ENCODE measurements at regions not wholly inside any gene's neighbourhood (a gene's known extent, or its start where the extent isn't known, plus 50 kb on each side); places are given as distances from the start of the nearest gene placed in this dataset.
"Not testable (repeated sequence)": the region's sequence is repeated elsewhere in the genome, so short reads cannot be mapped to it uniquely, and the experiment has no call there.

DNA sequence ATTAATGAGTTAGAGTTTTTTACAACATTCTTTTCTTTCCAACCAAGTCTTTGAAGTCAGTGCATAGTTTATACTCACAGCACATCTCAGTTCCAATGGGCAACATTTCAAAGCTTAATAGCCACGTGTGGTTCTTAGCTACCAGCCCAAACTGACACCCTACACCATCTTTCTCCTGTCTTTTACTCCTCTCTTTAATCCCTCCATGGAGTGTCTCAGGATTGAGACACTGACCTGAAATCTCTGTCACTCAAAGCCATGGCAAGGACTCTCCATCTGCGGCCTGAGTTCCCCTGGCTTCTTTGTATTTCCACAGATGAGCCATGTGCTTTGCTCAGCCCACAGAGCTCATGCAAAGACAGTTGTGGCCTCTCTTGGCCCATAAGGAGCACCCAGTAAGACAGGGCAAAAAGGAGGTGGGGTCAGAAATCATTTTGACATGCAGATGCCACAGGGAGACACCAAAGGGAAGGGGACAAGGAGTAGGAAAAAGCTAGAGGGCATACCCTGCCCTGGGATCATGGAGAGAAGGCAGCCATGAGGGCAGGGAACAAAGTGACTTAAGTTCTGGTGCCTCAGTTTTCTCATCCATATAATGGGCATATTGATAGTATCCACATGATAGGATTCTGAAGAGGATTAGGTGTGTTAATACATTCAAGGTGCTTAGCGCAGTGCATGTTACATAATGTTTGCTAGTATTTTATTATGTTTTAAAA, 493.6 kb upstream of the PROK2 start:
- no peak for DNase-seq (ENCODE audit: low read depth in 2 of 2)

DNA sequence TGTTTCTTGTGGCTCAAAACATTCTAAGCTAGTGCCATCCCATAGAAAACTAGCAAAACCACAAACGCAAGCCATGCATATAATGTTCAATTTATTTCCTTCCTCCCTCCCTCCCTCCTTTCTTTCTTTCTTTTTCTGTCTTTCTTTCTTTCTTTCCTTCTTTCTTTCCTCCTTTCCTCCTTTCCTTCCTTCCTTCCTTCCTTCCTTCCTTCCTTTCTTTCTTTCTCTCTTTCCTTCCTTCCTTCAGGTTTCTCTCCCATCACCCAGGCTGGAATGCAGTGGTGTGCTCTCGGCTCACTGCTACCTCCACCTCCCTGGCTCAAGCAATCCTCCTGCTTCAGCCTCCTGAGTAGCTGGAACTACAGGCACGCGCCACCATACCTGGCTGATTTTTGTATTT, 492.8 kb upstream of the PROK2 start:
- no peak for DNase-seq (ENCODE audit: low read depth in 2 of 2)

DNA sequence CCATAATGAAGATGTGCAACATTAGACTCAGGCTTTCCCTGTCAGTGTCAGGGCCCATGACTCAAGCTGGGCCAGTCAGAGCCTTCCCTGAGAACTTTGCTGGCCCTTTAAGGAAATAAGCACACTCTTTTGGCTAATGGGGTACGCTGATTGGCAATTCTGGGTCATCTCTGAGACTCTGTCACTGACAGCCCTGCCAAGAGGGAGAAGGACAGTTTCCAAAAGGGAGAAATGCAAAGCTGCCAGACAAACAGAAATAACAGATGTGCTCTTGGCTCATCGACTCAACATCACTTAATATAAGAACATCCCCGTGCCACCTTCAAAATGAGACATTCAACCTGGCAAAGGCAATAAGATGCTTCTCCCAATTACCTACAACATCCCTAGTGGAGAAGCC, 491.9 kb upstream of the PROK2 start:
- DNase-seq (ENCODE audit: low read depth in 2 of 2), result no peak

DNA sequence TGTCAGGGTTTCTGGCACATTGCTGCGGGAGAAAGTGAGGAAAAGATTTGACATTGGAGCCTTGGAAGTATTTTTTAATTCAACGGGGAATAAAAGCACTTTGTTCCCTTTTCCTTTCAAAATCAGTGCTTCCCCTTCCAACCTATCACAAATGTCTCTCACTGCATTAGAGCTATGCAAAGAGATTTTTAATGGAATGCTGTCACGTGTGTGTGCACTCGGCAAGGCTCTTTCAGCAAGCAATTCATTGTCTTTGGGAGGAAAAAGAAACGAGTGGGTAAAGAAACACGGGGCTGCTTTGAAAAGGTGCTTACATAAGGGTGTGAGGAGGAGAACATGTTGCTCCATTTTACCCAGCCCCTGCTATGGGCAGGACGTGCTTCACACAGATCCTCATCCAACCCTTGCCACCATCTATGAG, 490.4 kb upstream of the PROK2 start:
- DNase-seq (ENCODE audit: low read depth in 2 of 2), result no peak

DNA sequence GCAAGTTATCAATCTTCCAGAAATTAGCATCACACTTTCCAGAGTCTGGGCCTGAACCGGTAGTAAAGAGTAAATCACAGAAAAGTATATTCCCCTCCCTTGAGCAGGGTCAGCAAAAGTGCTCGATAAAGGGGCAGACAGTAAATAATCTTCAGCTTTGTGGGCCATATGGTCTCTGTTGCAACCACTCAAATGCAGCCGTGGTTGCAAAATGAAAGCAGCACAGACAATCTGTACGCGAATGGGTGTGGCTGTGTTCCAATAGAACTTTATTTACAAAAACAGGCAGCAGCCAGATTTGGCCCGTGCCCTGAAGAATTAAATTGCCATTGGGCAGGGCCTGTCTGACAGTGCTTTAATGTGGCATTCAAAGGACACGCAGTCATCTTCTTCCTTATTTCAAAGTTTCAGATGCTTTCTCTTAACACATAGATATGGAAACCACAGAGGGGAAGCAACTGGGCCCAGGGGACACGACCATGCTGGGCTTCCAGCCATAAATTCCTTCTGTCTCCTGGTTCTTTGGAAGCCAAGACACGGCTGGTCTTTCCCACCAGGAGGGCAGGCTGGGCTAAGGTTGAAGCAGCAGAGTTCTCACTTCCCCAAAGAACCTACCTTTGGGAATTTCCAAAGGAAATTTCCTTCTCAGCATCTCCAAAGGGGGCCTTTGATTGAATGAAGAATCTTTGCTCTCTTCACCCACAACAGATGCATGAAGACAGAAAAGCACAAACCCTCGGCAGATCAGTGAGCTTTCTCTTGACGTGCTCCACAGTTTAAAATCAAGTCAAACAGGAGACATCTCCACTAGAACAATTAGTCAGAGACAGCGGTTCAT, 489.8 kb upstream of the PROK2 start:
- no peak for DNase-seq (ENCODE audit: low read depth in 2 of 2)

DNA sequence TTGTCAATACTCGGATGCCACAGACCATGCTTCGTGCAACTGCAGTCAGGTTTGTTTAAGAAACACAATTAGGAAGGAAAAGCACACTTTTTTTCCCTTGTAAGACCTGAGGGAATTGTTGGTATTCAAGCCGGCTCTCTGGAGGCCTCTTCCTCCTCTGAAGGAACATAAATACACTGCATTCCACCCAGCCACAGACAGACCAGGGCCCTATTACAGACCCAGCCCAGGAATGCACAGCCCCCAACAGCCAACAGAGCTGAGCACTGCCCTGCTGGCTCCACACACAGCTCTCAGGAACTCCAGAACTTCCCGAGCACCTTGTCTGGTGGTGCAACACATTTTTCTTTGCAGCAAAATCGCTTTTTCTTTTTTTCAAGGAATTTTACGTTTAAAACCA, 488.7 kb upstream of the PROK2 start:
- no peak for DNase-seq (ENCODE audit: low read depth in 2 of 2)

DNA sequence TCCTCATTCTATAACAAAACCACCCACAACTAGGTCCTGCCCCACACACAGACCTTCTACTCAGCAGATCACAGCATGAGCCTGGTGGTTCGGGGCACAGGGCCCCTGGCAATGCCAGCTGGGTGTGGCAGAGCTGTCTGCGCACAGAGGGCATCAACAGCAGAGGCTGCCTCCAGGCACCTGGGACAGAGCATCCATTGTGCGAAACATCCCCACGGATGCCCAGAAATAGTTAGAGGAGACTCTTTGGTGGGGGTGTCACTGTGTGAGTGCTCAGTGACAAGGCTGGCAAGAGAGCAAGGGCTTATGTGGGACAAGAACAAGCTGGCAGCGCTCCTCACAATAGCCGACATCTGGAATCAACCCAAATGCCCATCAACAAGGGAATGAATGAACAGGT, 487.4 kb upstream of the PROK2 start:
- no peak for DNase-seq (ENCODE audit: low read depth in 2 of 2)

DNA sequence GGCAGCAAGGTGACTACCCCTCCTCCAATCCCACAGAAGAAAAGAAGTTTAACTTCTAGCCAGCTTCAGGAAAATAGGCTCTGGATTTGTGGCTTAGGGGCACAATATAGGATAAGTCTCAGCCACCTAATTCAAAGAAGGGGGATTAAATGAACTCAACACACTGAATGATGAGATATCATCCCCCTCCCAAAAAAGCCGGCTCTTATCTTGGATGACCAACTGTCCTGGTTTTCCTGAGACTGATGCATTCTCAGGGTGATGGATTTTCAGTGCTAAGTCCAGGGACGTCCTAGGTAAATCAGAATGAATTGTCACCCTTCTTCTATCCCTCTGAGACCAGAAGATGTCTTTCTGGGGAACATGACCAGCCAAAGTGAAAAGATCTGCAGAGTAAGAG, 487.0 kb upstream of the PROK2 start:
- DNase-seq (ENCODE audit: low read depth in 2 of 2), result no peak

DNA sequence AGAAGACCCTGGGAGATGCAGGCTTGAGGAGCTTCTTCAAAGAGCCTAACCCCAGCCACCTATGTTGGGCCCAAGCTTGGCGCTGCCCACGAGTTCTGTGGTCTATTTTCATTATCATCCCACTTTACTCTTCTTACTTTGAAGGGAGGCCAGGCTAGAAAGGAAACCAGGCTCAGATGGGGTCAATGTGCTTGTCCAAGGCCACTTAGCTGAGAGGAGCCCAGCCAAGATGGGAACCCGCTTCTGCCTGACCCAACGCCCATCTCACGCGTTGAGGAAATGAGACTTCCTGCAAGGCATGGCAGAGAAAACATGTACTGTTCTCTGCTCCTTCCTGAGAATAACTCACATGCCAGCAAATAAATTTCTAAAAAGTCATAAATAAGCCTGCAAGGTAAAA, 486.3 kb upstream of the PROK2 start:
- no peak for DNase-seq (ENCODE audit: low read depth in 2 of 2)

DNA sequence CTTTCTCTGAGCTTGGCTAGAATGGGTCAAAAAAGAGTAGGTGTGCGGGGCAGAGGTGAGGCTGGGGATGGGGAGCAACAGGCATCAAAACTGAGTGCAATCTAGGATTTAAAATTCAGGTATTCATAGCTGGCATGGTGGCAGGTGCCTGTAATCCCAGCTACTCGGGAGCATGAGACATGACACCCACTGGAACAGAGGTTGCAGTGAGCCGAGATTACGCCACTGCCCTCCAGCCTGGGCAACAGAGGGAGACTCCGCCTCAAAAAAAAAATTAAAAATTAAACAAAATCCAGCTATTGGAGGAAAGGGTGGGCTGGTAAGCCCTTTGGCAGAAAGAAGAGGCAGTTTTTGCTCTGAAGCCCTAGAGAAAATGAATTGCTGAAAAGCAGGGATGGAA, 485.8 kb upstream of the PROK2 start:
- no peak for DNase-seq (ENCODE audit: low read depth in 2 of 2)

DNA sequence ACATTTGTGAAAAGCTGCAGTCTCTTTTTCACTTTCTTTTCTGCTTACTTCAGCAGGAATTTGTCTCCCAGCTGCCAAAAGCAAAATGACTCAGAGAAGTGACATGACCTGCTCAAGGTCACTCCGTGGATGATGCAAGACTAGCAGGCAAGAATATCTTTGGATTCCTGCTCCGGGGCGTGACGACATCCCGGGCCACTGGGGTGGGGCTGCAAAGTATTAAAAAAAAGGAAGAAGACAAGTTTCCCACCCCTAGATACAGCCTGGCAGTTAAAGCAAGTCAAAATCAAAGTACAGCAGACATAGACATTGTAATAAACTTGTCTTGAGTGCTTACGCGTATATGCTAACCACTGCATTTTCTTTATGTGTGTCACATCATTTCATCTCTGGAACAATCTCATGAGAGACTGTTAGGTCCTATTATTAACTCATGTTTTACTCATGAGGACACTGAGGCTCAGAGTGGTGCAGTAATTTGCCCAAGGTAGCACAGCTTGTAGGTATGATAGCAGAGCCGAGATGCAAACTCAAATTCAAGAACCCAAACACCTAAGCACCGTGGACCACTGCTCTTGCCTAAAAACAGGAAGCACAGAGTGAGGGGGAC, 485.2 kb upstream of the PROK2 start:
- DNase-seq (ENCODE audit: low read depth in 2 of 2), result no peak

DNA sequence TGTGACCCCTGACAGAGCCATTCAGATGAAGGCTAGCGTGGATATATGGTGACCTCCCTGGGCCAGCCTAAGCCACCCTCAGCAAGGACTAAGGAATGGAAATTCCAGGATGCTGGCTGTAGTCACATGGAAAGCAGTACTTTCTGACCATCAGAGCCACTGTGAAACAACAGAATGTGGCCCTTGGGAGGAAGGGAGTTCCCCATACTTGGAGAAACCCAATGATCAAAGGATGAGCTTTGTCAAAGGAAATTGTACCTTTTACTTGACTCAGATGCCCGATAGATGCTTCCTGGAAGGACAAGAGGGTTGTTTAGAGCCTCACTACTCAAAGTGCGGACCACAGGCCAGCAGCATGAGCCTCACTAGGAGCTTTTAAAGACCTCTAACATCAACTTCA, 484.5 kb upstream of the PROK2 start:
- DNase-seq (ENCODE audit: low read depth in 2 of 2), result no peak

DNA sequence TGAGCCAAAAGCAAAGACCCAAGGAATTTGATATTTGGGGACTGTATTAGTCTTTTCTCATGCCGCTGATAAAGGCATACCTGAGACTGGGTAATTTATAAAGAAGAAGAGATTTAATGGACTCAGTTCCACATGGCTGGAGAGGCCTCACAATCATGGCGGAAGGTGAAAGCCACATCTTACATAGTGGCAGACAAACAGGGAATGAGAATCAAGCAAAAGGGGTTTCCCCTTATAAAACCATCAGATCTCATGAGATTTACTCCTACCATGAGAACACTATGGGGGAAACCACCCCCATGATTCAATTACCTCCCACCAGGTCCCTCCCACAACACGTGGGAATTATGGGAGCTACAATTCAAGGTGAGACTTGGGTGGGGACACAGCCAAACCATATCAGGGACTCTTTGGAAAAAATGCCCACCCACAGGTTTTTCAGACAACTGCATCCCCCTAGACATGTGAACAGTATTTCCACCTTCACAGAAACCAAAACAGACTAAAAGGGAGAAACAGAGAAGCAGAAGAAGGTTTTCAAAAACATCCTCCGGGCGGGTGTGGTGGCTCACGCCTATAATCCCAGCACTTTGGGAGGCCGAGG, 482.1 kb upstream of the PROK2 start:
- not testable (repeated sequence) for DNase-seq (ENCODE audit: low read depth in 2 of 2)

DNA sequence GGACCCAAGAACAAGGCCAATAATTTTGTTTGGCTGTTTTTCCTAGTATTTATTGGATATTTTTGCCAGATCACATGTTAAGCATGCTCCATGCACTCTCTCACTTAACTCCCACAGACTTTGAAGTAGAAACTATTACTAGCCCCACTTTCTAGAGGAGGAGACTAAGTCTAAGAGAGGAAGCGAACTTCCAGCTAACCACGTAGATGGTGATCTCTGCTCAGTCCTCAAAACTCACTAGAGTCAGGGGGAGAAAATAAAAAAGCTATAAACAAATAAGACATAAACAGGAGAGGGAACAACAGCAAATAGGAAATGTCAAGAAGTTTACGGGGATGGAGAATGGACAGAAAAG, 481.0 kb upstream of the PROK2 start:
- no peak for DNase-seq (ENCODE audit: low read depth in 2 of 2)

DNA sequence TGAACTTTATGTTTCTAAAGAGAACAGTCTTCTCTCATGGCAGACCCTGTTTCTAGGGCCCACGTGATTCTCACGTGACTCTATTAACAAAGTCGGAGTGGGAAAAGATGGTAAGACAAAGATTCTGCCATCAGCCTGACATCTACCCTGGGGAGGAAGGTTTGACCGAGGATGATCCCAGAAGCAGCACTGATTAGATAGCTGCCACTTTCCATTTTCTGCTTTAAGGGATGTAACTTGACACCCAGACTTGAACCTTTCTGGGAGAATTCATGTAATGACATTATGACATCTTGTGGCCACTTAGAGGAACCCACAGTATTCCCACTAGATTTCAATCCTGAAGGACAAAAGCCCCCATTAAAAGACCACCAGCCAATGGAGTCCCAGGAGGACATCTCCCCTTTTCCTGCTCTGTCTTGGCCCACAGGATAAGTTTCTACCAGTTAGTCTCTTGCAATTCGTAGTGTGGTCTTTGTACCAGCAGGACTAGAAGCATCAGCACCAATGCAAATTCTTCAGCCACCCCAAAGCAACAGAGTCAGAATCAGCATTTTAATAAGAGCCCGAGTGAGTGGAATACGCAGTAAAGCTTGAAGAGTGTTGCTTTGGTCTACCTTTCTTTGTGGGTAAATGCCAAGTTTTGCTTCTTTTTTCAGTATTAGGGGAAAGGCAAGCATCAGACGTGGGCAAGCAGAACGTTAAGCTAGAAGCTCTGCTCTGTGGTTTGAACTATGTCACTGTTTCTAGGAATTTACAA, 480.5 kb upstream of the PROK2 start:
- DNase-seq (ENCODE audit: low read depth in 2 of 2), result no peak

DNA sequence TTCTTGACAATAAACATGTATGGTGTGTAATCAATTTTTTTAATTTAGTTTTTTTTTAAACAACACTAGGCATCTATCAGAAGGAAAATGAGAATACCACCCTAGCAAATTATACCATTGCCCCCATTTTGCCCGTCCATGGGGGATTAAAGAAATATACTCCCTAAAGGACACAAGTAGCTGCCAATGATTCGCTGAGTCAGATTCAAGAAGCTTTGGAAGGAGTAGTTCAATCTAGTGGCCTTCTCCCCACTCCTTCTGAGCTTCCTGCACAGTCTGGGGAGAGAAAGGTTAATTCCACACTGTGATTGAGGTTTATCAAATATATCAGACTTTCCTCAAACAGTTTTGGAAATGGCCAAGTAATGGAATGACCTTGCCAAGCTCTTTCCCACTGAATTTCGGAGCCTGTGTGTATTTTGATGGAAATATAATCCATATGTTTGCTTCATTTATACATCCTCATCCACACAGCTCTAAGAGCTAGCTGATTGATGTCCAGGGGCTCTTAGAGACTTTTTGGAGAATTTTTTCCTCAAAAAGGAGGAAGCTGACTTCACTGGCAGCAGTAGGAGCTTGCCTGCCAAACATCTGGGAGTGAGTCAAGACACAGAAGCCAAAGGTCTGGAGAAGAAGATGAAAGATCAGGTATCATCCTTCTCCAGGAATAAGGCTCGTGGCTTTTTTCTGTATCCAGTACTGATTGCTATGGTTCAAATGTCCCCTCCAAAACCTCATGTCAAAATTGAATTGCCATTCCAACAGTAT, 478.5 kb upstream of the PROK2 start:
- DNase-seq (ENCODE audit: low read depth in 2 of 2), result no peak

DNA sequence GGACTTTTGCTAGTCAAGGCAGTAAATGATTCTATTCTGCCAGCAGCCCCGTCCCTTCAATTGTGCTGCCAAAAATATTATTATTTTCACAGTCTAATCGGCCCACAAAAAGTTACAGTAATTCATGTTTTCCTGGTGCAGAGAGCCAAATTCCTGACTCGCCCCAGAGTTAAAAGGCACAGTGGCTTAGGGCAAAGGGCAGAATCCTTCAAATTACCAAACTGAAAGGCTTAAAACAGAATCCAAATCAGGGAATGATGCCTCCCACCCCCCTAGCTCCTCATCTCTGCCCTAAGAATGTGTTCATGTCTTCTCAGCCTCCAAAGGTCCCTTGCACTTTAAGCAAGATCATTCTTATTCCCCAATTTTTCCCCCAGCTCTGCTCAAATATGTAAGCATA, 477.8 kb upstream of the PROK2 start:
- no peak for DNase-seq (ENCODE audit: low read depth in 2 of 2)

DNA sequence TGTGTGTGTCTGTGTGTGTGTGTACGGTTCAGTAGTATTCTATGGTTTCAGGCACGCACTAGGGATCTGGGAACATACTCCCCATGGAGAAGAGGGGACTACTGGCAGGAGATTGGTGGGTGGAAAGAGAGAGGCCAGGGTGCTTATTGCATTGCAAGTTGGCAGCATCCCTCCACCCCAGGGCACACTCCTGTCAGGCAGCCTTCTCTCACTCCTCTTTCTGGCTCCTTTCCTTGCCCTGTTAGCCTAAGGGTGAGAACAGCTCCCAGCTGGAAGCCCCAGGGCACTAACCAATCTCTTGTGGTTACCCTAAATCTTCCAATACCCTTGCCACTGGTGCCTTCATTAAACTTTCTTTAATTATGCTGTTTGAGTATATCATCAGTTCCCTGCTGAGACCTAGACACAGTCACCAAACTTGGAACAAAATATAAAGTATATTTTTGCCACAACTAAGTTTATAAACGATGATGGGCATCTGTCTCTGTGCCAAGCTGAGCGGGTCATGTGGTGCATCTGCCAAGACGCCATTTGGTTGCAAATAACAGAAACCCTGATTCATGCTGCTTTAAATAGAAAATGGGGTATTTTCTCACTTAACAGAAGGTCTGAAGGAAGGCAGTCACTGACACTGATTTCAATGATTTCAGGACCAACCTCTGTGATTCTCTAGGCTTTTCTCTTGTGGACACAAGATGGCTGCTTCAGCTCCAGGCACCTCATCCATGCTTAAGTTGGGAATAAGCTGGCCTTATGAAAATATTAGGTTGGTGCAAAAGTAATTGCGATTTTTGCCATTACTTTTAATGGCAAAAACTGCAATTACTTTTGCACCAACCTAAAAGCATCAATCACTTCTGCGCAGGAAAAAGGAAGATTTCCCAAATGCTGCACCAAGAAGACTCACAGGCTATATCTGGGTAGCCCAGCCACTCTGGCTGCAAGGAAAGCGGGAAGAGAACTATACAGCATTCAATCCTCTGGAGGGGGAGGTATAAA, 476.9 kb upstream of the PROK2 start:
- DNase-seq (ENCODE audit: low read depth in 2 of 2), result no peak

DNA sequence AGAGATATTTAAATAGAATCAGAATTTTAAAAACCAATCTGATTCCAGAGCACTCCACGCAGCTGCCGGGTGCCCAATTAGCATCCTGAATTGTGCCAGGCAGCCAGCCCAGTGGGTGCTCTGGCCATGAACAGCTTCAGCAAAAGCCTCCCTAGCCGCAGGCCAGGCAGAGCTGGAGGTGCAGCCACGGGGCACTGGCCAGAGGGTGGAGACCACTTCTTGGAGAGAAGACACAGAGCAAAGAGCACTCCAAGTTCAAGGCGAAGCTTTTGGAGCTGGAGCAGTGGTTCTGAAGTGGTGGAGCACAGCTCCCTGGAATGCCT, 475.6 kb upstream of the PROK2 start:
- DNase-seq (ENCODE audit: low read depth in 2 of 2), result no peak

Data from stimulated activated CD8-positive, alpha-beta memory T cell treated with anti-CD3 and anti-CD28 coated beads, Interleukin-2, amount 100 ng/mL, for 1 hour (primary cell).